CD4-positive, alpha-beta T cell treated with Interleukin-15 for 4 hours (primary cell): ENCODE measurements at regions not wholly inside any gene's neighbourhood (a gene's known extent, or its start where the extent isn't known, plus 50 kb on each side); places are given as distances from the start of the nearest gene placed in this dataset.

Experiments used
- DNase-seq: peaks from one replicate; pipeline ENCODE4 v3.0.0-alpha.2; 2020; ENCODE audit warnings: low spot score

- no peak for DNase-seq
These were observed 209.8 kb upstream of the PLEKHG7 start for GRCh38 chr12:92492995-92493394.

- DNase-seq = no peak
These were observed 210.5 kb upstream of the PLEKHG7 start for GRCh38 chr12:92492291-92492690.

- DNase-seq = no peak
These were observed 213.0 kb upstream of the PLEKHG7 start for GRCh38 chr12:92489781-92490180.

GRCh38 chr12:92488735-92489134 is 214.1 kb upstream of the PLEKHG7 start:
- no peak for DNase-seq

GRCh38 chr12:92487138-92487485 is 215.7 kb upstream of the PLEKHG7 start:
- DNase-seq = no peak

GRCh38 chr12:92486443-92487137 is 216.2 kb upstream of the PLEKHG7 start:
- no peak for DNase-seq

- no peak for DNase-seq
These were observed 217.1 kb upstream of the PLEKHG7 start for GRCh38 chr12:92485351-92486348.

- no peak for DNase-seq
These were observed 220.2 kb upstream of the PLEKHG7 start for GRCh38 chr12:92482599-92482998.

GRCh38 chr12:92481066-92481465 is 221.7 kb upstream of the PLEKHG7 start:
- DNase-seq = no peak

GRCh38 chr12:92478692-92479091 is 224.1 kb upstream of the PLEKHG7 start:
- no peak for DNase-seq

GRCh38 chr12:92476844-92477243 is 225.9 kb upstream of the PLEKHG7 start:
- no peak for DNase-seq

GRCh38 chr12:92473564-92473963 is 229.2 kb upstream of the PLEKHG7 start:
- DNase-seq = no peak

- DNase-seq = no peak
These were observed 230.6 kb upstream of the PLEKHG7 start for GRCh38 chr12:92472201-92472600.

- no peak for DNase-seq
These were observed 231.2 kb upstream of the PLEKHG7 start for GRCh38 chr12:92471551-92471950.

GRCh38 chr12:92470608-92471021 is 232.2 kb upstream of the PLEKHG7 start:
- DNase-seq = peak; percentile 24

GRCh38 chr12:92469837-92470236 is 233.0 kb upstream of the PLEKHG7 start:
- DNase-seq = no peak

GRCh38 chr12:92468358-92469020 is 234.3 kb upstream of the PLEKHG7 start:
- DNase-seq = no peak

- no peak for DNase-seq
These were observed 234.9 kb upstream of the PLEKHG7 start for GRCh38 chr12:92467886-92468285.

- DNase-seq = no peak
These were observed 236.1 kb upstream of the PLEKHG7 start for GRCh38 chr12:92466391-92467305.

- DNase-seq = no peak
These were observed 236.9 kb upstream of the PLEKHG7 start for GRCh38 chr12:92465786-92466295.

- DNase-seq = no peak
These were observed 237.9 kb upstream of the PLEKHG7 start for GRCh38 chr12:92464911-92465310.
